ENCODE measurements at regions not wholly inside any gene's neighbourhood (a gene's known extent, or its start where the extent isn't known, plus 50 kb on each side); places are given as distances from the start of the nearest gene placed in this dataset.

- TF ChIP-seq CTCF (IDR thresholded peaks at IDR 0.05; ENCODE audit: insufficient read depth, low read depth, low read length) = no peak
- DNase-seq (ENCODE audit: low read depth) = peak; percentile 19
- no peak overlapping the region for H3K4me3 ChIP-seq (ENCODE audit: low read depth, low read length)
These were observed 1043.8 kb downstream of the OTOL1 start for GRCh38 chr3:162540421-162540820.

- no peak overlapping the region for H3K4me3 ChIP-seq (ENCODE audit: low read depth, low read length)
- no peak for DNase-seq (ENCODE audit: low read depth)
- TF ChIP-seq CTCF (IDR thresholded peaks at IDR 0.05; ENCODE audit: insufficient read depth, low read depth, low read length) = no peak
These were observed 1045.3 kb downstream of the OTOL1 start for GRCh38 chr3:162541923-162542322.

GRCh38 chr3:162544246-162544645 lies 1047.6 kb downstream of the OTOL1 start:
- TF ChIP-seq CTCF (IDR thresholded peaks at IDR 0.05; ENCODE audit: insufficient read depth, low read depth, low read length) = no peak
- no peak for DNase-seq (ENCODE audit: low read depth)
- no peak overlapping the region for H3K4me3 ChIP-seq (ENCODE audit: low read depth, low read length)

- DNase-seq (ENCODE audit: low read depth) = no peak
- TF ChIP-seq CTCF (IDR thresholded peaks at IDR 0.05; ENCODE audit: insufficient read depth, low read depth, low read length) = no peak
- H3K4me3 ChIP-seq (ENCODE audit: low read depth, low read length) = no peak overlapping the region
These were observed 1050.3 kb downstream of the OTOL1 start for GRCh38 chr3:162546910-162547309.

- DNase-seq (ENCODE audit: low read depth) = no peak
These were observed 1050.7 kb downstream of the OTOL1 start for GRCh38 chr3:162547321-162547720.

GRCh38 chr3:162555761-162556160 lies 1059.2 kb downstream of the OTOL1 start:
- TF ChIP-seq CTCF (IDR thresholded peaks at IDR 0.05; ENCODE audit: insufficient read depth, low read depth, low read length) = no peak
- H3K4me3 ChIP-seq (ENCODE audit: low read depth, low read length) = no peak overlapping the region
- DNase-seq (ENCODE audit: low read depth) = no peak

More at GRCh38 chr3:162547321-162547720, 1050.7 kb downstream of the OTOL1 start:
- TF ChIP-seq CTCF (IDR thresholded peaks at IDR 0.05; ENCODE audit: insufficient read depth, low read depth, low read length) = no peak
- H3K4me3 ChIP-seq (ENCODE audit: low read depth, low read length) = no peak overlapping the region

GRCh38 chr3:162558016-162558415 lies 1061.4 kb downstream of the OTOL1 start:
- DNase-seq (ENCODE audit: low read depth) = no peak
- H3K4me3 ChIP-seq (ENCODE audit: low read depth, low read length) = no peak overlapping the region
- TF ChIP-seq CTCF (IDR thresholded peaks at IDR 0.05; ENCODE audit: insufficient read depth, low read depth, low read length) = no peak
